NCI-H446 (cell line): ENCODE measurements at regions not wholly inside any gene's neighbourhood (a gene's known extent, or its start where the extent isn't known, plus 50 kb on each side); places are given as distances from the start of the nearest gene placed in this dataset.
"Not testable (repeated sequence)": the region's sequence is repeated elsewhere in the genome, so short reads cannot be mapped to it uniquely, and the experiment has no call there.

Source experiments
- DNase-seq, 2 experiments: peaks; one replicate each; lab custom pipeline; 2025; lab: John Stamatoyannopoulos, UW

DNA sequence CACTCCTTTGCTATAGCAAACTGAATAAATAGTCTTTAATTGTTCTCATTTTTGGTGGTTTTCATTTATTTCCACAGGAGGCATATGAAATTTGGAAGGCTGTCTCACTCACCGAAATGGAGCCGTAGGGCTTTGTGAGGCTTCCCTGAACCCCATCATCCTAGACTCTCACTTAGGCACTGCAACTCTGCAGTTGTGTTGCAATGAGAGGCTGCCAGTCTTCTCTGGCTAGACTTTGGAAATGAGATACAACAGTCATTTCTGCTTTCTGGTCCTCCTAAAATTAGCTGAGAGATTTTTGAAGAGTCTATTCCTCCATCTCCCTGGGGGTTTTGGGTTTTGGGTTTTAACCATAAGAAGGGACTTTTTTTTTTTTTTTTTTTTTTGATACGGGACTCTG, 146.5 kb downstream of the SH3BGRL start:
- DNase-seq, result no peak

DNA sequence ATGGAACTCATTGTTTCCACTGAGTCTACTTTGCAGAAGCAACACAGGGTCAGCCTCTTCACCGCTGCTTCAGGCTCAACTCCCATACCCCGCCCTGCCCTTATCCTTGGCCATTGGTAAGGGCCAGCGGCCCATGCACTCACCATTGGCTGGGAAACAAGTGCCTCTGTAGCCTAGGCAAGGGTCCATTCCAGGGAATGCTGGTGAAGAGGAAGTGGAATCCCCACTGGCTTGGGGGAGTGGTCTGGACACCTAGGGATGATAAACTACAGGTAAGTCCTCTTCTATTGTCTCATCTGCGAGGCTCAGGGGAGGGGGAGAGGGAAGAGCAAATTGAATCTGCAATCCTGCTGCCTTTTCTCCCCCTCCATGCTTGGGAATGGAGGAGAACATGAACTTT, 153.1 kb downstream of the SH3BGRL start:
- no peak for DNase-seq

DNA sequence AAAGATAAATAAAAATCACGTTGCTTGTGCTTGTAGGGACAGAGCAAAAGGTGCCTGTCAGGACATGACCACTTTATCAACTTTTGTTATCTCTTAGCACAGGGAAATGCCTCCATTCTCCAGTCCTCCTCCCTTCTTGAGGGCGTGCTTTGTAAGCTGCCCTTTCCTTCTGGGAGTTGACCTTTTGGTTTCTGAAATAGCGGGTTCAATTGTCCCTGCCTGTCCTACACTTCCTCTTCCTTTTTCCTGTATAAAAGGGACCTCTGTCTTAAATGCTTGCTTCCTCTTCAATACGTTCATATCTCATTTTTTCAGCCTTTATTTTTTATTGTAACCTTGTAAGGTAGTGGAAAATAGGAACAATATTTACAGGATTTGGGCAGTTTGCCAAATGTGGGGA, 153.5 kb downstream of the SH3BGRL start:
- DNase-seq, result no peak

DNA sequence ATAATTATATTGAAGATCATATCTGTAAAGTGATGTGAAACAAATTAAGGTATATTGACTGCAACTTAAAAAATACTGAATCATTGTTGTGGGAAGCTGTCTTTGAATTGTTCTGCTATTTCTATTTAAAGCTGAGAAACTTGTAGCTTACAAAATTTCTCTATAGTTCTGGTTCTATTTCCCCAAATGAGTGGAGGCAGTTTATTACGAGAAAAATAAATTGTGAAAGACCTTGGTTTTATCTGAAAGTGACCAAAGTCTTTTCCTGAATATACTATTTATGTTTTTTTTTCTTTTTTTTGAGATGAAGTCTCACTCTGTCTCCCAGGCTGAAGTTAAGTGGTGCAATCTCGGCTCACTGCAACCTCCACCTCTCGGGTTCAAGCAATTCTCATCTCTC, 165.4 kb downstream of the SH3BGRL start:
- DNase-seq, result no peak

DNA sequence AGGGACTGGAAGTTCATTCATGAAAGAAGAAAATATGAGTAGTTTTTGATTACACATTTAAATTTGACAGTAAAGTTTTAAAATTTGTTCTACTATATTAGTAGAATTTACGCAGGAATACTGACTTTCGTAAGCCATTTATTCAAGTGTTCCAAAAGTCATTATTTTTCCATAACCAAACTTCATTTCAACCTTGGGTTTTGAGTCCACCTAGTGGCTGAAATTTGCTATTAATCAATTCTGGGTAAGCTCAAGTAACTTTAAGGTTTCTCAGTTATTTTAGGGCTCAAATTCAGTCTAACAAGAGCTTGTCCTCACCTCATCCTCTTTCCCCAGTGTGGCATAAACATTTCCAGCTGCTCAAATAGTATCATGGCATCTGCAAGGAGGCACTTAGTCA, 175.4 kb downstream of the SH3BGRL start:
- peak; percentile 2 to 18 for DNase-seq

DNA sequence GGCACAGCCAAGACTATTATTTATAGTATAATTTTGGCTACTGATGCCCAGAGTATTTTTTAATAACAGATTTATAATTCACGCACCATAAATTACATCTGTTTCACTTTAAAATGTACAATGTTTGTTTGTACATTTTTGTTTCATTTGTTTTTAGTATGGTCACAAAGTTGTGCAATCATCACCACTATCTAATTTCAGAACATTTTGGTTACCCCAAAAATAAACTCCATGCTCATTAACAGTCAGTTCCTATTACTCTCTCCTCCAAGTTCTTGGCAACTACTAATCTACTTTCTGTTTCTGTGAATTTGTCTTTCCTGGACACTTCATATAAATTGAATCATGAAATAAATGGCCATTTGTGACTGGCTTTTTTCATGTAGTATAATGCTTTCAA, 176.7 kb downstream of the SH3BGRL start:
- DNase-seq, result no peak

DNA sequence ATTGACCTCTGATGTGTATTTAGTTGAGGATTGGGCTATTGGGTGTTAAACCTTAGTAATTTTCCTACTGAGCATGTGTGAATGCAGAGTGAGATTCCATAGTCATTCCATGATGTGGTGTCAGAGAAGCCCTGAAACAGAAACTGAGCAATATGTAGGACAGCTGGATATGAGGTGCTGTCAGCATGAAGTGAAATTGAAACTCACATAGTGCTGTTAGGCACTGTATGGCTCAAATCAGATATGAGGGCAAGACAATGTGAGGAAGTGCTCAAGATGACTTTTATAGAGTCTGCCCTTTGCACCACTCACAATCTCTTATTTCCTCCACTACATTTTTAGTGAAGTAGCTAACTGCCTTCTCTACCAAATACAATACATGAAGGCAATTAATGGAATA, 188.3 kb downstream of the SH3BGRL start:
- DNase-seq, result no peak

- no peak for DNase-seq
These were observed 190.5 kb downstream of the SH3BGRL start for GRCh38 chrX:81392396-81392795.

DNA sequence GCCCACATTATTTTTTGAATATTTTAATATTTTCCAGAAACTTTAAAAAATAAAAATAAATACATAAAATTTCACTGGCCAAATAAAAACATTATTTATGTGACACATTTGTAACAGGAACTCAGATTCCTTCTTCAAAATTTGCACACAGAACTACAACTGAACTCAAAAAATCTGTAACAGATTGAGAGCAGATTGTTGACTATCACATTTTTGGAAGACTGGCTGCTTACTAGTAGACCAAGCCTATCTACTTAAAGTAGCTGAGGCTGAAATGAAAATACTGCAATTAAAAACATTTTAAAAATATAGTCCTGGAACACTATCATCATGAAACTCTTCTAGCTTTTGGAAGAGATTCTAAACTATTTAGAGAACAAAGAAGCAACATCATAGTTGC, 203.9 kb downstream of the SH3BGRL start:
- DNase-seq, result no peak

GRCh38 chrX:81411517-81411916, 209.6 kb downstream of the SH3BGRL start:
- no peak for DNase-seq

DNA sequence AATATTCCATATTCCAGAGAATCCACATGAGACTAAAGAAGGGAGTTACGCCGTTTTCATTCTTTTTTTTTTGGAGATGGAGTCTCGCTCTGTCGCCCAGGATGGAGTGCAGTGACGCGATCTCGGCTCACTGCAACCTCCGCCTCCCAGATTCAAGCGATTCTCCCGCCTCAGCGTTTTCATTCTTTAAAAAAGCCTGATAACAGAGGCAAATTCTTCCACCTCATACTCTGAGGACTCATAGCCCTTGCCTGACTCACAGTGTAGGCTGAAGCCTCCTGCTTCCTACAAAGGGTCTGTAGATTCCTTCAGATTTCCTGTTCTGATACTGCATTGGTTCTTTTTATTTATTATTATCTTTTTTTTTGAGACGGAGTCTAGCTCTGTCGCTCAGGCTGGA, 210.5 kb downstream of the SH3BGRL start:
- no peak for DNase-seq

- not testable (repeated sequence) for DNase-seq
These were observed 211.0 kb downstream of the SH3BGRL start for GRCh38 chrX:81412857-81413256.

GRCh38 chrX:81414630-81415029, 212.7 kb downstream of the SH3BGRL start:
- DNase-seq, result no peak
